GM19467 (cell line): ENCODE measurements at regions not wholly inside any gene's neighbourhood (a gene's known extent, or its start where the extent isn't known, plus 50 kb on each side); places are given as distances from the start of the nearest gene placed in this dataset.
A peak's percentile ranks its signal among the peaks of the same experiment; 100 is the strongest.
"Not testable (repeated sequence)": the region's sequence is repeated elsewhere in the genome, so short reads cannot be mapped to it uniquely, and the experiment has no call there.

Experiments
- ATAC-seq: cut with Tn5 transposase; IDR thresholded peaks from one replicate; pipeline ENCODE4 v1.9.1; 2021; ENCODE audit warnings: mild to moderate bottlenecking, moderate library complexity; ENCODE audit not compliant: unreplicated experiment

GRCh38 chr6:100229512-100229911, 235.2 kb downstream of the SIM1 start:
- no peak for ATAC-seq

- peak; percentile 100 for ATAC-seq
Observed at GRCh38 chr6:100228834-100229441, 234.9 kb upstream of the MCHR2 start.

DNA sequence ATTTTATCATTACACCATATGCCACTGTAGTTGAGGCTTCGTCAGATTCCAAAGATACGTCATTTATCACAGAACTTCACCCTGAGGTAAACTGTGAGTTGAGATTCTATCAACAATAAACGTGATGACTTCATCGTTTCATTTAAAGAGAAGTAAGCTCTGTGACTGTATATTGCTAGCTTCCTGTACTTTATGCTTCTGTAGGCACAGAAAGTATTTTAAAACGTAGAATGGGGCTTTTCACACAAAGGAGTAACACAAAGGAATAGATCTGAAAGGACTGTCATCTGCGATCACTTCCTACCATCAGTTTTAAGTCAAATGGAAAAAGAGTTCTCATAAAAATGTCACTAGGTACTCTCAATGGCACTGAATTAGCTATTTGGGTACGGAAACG, 234.4 kb upstream of the MCHR2 start:
- ATAC-seq = peak; percentile 6

- ATAC-seq = no peak
Observed at GRCh38 chr6:100226811-100227210, 232.8 kb upstream of the MCHR2 start.

- ATAC-seq = not testable (repeated sequence)
Observed at GRCh38 chr6:100223952-100224351, 229.9 kb upstream of the MCHR2 start.

- no peak for ATAC-seq
Observed at GRCh38 chr6:100220543-100220942, 226.5 kb upstream of the MCHR2 start.

- no peak for ATAC-seq
Observed at GRCh38 chr6:100217225-100218012, 223.4 kb upstream of the MCHR2 start.

- ATAC-seq = no peak
Observed at GRCh38 chr6:100216760-100217159, 222.7 kb upstream of the MCHR2 start.

DNA sequence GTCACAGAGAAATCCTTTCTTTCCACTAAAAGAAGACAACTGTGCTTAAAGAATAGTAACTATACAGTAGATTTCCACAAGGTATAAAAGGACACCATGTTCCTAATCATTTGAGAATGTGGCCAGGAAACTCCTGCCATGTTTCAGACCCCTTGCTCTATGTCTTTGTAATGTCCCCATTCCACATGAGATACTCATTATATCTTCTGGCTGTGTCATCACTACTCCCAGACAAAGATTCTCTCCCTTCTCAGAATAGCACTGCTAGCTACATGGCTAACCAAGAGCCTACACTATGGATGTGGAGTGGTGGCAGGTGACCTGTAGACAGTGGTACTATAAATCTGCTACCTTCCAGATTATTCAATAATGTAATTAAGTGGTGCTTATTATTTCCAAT, 218.1 kb upstream of the MCHR2 start:
- no peak for ATAC-seq

GRCh38 chr6:100210137-100211117, 216.4 kb upstream of the MCHR2 start:
- ATAC-seq = no peak

GRCh38 chr6:100209323-100210136, 215.5 kb upstream of the MCHR2 start:
- no peak for ATAC-seq

DNA sequence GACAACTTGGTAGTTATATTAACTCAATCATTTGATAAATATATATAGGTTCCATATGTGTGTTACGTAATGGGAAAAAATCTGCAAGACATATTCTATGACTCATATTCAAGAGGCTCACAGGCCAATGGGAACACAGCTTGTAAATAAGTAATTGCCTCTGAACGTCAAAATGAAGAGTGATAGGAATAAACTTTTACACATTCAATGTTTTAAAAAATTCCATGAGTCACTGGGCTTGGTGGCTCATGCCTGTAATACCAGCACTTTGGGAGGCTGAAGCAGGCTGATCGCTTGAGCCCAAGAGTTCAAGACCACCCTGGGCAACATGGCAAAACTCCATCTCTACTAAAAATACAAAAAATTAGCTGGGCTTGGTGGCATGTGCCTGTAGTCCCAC, 209.4 kb upstream of the MCHR2 start:
- no peak for ATAC-seq

DNA sequence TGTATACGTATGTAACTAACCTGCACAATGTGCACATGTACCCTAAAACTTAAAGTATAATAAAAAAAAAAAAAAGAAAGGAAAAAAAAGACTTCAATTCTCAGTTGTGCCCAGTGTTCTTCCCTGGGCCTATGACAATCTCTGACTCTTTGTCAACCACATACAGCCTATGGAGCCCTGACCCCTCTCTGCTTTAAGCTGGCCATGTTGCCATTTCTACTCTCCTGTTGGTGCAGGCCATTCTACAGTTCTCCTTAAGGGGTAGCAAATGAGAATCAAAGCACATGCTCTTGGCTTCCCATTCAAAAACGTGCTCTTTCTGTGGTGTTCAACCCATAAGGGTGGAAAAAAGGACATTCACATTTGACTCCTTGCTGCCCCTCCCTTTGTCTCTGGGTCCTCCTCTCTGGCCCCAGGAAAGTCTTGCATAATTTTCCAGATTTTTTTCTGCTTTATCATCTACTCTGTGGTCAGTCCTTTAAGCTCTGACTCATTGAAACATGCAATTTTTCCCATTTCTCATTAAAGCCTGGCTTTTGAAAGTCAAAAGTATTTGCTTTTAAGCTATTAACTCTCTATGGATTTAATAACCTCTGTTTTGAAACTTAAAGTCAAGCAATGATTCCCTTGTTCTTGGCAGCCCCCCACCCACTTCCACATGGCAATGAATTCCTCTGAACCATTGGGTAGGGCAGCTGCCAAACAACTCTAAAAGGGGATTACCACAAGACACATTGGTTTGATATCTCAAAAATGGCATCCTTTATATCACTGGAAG, 208.6 kb upstream of the MCHR2 start:
- ATAC-seq = no peak

DNA sequence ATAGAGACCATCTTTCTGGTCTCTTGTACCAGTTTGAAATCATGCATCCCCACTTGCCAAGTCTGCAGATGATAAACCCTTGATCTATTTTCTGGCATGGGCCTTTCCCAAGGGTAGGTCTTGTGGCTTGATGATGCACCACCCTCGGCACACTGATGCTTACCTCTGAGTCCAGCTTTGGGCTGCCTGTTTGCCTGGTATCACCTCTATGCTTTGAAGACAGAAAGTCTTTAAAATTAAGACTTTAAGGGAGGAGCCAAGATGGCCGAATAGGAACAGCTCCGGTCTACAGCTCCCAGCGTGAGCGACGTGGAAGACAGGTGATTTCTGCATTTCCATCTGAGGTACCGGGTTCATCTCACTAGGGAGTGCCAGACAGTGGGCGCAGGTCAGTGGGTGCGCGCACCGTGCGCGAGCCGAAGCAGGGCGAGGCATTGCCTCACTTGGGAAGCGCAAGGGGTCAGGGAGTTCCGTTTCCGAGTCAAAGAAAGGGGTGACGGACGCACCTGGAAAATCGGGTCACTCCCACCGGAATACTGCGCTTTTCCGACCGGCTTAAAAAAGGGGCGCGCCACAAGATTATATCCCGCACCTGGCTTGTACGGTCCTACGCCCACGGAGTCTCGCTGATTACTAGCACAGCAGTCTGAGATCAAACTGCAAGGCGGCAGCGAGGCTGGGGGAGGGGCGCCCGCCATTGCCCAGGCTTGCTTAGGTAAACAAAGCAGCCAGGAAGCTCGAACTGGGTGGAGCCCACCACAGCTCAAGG, 202.4 kb upstream of the MCHR2 start:
- not testable (repeated sequence) for ATAC-seq

- ATAC-seq = not testable (repeated sequence)
Observed at GRCh38 chr6:100195244-100195643, 201.2 kb upstream of the MCHR2 start.

- no peak for ATAC-seq
Observed at GRCh38 chr6:100194535-100194934, 200.5 kb upstream of the MCHR2 start.

DNA sequence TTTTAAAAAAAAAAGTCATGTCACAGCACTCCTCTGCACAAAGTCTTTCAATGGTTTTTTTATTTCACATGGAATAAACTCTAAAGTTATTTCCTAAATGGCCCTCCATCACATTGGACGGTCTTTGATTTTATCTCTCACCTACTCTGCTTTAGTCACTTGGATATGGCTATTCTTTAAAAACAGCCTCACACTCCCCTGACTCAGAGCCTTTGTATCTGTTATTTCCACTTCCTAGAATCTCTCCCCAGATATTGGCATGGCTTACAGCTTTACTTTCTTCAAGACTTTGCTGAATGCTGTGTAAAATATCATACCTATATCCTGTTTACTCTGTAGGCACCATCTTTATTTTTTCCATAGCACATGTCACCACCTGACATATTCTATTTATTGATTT, 194.7 kb upstream of the MCHR2 start:
- ATAC-seq = no peak

GRCh38 chr6:100186552-100186951, 192.5 kb upstream of the MCHR2 start:
- no peak for ATAC-seq

DNA sequence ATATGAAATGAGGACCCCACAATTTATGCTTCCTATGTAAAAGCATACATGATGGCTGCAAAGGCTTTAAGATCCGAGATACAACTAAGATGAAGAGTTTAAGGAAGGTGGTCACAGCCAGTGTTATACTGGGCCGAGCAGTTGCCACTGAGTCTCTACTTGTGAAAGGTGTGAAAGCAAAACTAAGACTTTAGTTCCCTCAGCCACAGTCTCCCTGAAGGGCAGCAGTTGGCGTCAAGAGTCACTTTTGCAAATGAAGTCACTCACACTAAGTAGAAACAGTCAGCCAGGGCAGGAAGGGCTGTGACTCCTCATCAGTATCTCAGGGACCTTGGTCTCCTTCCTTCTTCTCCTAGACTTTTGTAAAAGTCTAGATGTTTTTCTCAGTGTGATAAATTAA, 191.6 kb upstream of the MCHR2 start:
- peak; percentile 63 for ATAC-seq
